GM12874 (cell line): ENCODE measurements at regions not wholly inside any gene's neighbourhood (a gene's known extent, or its start where the extent isn't known, plus 50 kb on each side); places are given as distances from the start of the nearest gene placed in this dataset.

Source experiments
- TF ChIP-seq, protein P1 (sequence below): IDR thresholded peaks from 2 replicates; pipeline ENCODE4 v1.5.1; 2011; ENCODE audit warnings: low read depth, mild to moderate bottlenecking, control low read depth, low read length, moderate library complexity; ENCODE audit not compliant: insufficient read depth

DNA sequence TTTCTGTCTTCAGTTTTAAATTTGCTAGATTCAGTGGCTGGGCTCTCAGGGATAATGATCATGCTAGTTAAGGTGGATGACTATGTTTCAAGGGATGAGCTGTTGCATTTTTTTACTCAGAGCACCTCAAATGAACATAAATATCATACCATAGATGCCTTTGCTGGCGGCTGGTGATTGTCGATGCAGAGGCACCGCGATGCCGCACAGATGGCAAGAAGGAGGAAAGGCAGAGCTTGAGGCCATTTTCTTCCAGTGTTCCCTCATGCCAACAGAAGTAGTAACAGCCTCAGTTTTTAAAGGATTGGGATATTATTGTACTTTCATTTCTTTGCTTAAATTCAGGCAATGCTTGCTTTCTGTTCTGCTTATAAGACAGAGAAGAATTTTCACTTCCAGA lies 654.7 kb upstream of the IGFBP7 start:
- TF ChIP-seq, protein P1, sequence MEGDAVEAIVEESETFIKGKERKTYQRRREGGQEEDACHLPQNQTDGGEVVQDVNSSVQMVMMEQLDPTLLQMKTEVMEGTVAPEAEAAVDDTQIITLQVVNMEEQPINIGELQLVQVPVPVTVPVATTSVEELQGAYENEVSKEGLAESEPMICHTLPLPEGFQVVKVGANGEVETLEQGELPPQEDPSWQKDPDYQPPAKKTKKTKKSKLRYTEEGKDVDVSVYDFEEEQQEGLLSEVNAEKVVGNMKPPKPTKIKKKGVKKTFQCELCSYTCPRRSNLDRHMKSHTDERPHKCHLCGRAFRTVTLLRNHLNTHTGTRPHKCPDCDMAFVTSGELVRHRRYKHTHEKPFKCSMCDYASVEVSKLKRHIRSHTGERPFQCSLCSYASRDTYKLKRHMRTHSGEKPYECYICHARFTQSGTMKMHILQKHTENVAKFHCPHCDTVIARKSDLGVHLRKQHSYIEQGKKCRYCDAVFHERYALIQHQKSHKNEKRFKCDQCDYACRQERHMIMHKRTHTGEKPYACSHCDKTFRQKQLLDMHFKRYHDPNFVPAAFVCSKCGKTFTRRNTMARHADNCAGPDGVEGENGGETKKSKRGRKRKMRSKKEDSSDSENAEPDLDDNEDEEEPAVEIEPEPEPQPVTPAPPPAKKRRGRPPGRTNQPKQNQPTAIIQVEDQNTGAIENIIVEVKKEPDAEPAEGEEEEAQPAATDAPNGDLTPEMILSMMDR, result no peak

DNA sequence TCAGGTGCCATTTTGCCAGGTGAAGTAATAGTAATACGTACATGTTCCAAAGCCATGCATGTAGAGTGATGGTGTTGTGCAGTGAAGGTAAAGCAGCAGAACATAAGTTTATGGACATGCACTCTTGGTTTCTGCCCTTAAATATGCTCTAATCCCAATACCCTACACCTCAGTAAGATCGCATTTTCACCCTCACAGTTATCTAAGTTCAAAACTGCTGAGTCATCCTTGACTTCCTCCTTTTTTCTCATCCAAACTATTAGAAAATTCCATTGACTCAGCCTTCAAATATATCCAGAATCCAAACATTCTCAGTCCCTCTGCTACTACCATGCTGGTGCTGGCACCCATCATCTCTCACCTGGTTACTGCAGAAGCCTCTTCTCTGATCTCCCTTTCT lies 652.9 kb upstream of the IGFBP7 start:
- TF ChIP-seq, protein P1, result no peak

DNA sequence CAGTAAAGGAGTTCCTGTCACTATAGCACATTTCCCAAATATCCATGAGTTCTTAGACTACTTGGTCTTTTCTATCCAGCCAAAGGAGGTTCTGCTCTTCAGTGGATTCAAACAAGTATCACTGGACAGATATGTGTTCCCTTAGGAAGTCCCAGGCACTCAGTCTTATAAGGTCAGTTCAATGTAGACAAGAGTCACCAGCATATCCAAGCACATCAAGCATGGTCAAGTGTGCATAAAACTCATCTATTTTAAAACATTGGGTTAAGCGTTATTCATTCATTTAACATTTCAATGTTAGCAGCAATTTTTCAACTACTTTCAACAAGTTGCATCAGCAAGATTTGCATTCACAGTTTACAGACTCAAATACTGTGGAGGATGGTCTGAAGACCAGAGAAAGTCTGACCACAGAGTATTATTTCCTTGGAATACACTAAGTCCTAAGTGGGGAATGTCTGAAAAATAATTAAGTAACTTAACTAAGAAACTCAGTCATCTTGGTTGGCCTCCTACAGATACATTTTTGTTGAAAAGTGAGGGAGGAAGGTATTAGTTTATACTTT lies 630.5 kb upstream of the IGFBP7 start:
- TF ChIP-seq, protein P1, result no peak

DNA sequence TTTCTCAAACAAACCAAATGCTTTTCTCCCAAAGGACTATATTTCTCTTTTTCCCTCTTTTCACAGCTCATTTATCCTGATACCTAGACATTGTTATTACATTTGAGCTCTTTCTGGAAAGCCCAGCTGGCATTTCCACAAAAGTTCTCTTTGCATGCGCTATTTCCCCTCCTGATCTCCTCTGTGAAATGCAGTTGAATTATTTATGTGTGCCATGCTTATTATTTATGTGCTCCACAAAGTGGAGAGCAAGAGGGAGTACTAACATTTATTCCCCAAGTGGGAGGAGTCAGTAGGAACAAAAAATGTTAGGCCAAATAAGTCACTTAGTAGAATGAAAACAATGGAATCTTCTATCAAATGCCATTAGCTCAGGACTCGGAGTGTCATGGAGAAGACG lies 626.6 kb upstream of the IGFBP7 start:
- TF ChIP-seq, protein P1, result no peak

DNA sequence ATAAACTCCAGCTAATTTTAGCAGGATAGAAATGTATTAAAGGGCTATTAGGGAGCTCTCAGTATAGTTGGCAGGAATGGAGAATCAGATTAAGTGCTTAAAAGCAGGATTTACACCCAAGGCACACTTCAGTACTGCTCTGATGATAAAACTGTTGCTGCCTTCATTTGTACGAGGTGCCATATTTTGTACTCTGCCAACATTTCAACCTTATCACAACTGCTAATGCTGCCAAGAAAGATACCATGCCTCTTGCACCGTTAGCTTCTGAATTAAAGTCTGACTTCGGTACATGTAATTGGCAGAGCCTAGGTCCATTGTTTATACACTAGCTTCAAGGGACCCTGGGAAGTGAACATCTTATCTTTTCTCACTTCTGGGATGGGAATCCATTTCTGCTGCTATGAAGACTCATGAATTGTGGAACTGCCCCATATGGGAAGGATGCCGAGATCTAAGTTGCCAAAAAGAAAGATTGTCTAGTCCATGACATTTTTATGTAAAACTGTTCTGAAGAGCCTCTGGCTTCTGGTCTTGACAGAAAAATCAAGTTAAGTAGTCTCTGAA lies 624.0 kb upstream of the IGFBP7 start:
- TF ChIP-seq, protein P1, result no peak

DNA sequence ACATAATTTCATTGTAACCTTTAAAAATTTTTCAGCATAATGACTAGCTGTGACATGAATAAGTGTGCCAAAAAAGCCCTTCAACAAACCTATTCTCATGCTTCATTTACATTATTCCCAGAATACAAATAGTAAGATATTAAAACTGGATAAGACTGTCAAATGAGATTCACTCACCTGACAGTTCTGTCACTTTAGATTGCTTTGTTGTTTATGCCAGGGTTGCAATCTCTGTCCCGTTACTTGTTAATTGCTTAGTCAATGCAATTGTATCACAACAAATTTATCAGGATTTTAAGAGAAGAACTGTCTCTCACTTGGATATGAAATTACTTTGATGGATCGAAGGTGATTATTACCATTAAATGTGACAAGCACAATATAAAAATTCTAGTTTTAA lies 616.0 kb upstream of the IGFBP7 start:
- TF ChIP-seq, protein P1, result no peak

DNA sequence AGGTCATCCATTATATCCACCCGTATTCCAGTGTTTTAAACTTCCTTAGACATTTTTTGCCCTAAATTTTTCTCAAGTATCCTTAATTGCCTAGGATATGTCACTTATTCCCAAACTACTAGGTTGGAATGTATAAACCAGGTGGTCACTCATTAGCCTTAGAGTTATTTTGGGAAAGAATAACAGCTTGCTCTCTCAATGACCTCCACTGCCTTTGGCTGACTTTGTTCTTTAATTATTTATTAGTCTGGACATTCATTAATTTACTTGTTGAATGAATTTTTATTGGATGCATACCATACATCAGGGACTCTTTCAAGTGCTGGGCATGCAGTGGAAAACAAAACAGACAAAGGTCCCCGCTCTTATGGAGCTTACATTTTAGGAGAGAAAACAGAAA lies 609.3 kb upstream of the IGFBP7 start:
- TF ChIP-seq, protein P1, result no peak
